ENCODE measurements at regions not wholly inside any gene's neighbourhood (a gene's known extent, or its start where the extent isn't known, plus 50 kb on each side); places are given as distances from the start of the nearest gene placed in this dataset.

DNA sequence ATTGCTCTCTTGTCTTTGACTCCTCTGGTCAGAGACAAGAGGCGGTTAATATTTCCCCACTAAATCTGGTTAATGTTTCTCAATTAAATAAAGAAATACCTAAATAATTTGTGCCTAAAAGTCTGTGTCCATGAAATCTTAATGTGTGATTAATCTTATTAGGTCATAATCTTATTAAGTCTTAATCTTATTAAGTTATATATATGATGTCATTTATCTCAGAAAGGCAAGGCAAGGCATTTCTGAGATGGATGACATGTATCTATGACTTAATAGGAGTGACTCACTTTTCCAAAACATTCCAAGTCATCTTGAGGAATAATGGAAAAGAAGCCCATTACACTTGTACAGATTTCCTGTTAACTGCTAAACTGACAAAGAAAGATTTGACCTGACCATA lies 74.7 kb downstream of the TRAM1L1 start:
- TF ChIP-seq, protein P1, sequence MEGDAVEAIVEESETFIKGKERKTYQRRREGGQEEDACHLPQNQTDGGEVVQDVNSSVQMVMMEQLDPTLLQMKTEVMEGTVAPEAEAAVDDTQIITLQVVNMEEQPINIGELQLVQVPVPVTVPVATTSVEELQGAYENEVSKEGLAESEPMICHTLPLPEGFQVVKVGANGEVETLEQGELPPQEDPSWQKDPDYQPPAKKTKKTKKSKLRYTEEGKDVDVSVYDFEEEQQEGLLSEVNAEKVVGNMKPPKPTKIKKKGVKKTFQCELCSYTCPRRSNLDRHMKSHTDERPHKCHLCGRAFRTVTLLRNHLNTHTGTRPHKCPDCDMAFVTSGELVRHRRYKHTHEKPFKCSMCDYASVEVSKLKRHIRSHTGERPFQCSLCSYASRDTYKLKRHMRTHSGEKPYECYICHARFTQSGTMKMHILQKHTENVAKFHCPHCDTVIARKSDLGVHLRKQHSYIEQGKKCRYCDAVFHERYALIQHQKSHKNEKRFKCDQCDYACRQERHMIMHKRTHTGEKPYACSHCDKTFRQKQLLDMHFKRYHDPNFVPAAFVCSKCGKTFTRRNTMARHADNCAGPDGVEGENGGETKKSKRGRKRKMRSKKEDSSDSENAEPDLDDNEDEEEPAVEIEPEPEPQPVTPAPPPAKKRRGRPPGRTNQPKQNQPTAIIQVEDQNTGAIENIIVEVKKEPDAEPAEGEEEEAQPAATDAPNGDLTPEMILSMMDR (IDR thresholded peaks at IDR 0.05; ENCODE audit: insufficient read depth, low read length), result no peak
- TF ChIP-seq SPI1 (IDR thresholded peaks at IDR 0.05; ENCODE audit: borderline replicate concordance, low read depth), result no peak
- no peak for TF ChIP-seq POLR2AphosphoS5 (IDR thresholded peaks at IDR 0.05; ENCODE audit: low read depth)

Data from HL-60 (cell line).